GM19438 (cell line): ENCODE measurements at regions not wholly inside any gene's neighbourhood (a gene's known extent, or its start where the extent isn't known, plus 50 kb on each side); places are given as distances from the start of the nearest gene placed in this dataset.

Experiments
- ATAC-seq: cut with Tn5 transposase; IDR thresholded peaks from one replicate; pipeline ENCODE4 v1.9.1; 2021; ENCODE audit warnings: low read depth; ENCODE audit not compliant: unreplicated experiment

DNA sequence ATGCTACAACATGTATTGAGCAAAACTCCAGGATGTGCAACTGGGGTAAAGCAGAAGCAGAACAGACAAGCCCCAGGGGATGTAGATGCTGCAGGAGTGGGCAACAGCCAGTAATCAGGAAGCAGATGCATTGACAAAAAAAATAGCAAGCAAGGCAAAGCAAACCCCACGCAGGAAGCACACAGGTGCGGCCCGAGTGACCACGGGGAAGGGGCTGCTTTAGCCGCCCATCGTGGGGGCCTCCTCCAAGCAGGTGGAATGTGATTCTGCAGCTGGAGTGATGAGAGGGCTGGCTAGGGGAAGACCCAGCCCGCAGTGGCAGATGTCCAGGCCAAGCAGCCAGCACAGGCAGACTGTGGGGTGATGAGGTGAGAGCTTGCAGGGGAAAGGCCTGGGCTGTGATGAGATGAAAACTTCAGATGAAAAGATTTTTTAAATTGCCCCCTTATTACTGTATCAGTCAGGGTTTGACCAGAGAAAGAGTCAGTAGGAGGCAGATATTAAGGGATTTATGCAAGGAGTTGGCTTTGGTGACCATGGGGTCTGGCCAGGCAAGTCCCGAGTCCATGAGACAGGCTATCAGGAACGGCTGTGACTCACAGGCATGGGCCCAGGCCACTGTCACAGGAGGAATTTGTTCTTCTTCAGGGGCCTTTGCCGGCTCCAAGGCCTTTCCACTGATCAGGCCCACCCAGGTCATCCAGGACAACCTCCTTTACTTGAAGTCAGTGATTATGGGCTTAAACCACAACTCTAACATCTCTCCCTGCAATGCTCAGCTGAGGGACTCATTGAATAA, 207.6 kb downstream of the ANKRD60 start:
- no peak for ATAC-seq

DNA sequence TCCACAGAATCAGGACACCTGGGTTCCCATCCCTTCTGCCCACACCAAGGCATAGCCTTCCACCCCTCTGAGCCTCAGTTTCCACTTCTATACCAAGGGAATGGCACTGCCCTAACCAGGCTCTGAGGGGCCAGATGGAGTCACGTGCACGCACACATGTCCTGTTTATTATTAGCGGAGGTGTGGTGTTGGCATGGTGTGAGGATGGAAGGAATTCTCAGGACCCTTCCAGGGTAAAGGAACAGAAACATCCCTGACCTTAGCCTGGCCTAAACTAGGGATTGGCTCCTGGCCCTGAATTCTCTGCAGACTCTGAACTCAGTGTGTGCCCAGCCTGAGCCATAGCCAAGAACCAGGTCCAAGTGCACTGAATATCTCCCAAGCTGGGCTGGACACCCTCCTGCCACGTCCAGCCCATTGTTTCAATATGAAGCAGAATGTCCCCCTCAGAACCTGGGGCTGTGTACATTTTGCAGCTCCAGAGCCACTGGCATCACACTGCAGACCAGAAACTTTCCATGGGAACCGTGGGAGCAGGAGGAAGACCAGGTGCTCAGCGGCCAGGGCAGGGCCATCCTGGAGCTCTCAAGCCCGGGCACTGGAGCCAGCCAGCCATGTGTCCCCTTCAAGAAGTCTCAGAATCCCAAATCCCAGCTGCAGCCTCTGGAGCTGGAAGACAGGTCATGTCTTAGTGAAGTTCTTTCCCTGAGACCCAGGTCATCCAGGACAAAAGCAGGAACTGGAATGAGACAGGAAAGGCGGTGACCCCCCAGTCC, 208.4 kb downstream of the ANKRD60 start:
- no peak for ATAC-seq

GRCh38 chr20:58019027-58019849, 209.2 kb downstream of the ANKRD60 start:
- ATAC-seq, result no peak

GRCh38 chr20:58018590-58018989, 209.9 kb downstream of the ANKRD60 start:
- ATAC-seq, result no peak

DNA sequence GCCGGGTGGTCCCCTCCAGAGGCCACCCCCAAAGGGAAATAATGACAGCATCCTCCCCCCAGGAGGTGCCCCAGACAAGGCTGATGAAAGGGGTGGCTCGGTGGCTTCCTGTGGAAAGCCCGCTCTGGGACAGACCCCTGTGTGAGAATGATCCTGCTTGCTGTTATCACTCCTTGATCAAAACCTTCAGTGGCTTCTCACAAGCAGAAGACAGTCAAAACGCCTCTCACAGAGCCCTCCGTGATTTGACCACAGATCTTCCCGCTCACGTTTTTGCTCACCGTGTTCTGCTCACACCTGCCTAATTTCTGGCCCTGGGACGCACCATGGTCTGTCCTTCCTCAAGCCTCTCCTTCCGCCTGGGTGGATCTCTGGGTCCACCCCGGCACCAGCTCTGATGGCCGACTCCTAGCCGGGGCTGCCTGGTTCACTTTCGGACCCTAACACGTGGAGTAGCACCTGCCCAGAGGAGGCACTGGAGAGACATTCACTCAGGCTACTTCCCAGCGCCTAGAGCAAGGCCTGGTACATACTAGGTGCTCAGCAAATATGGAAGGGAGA, 210.4 kb downstream of the ANKRD60 start:
- no peak for ATAC-seq

- no peak for ATAC-seq
These were observed 211.1 kb downstream of the ANKRD60 start for GRCh38 chr20:58017231-58017969.

DNA sequence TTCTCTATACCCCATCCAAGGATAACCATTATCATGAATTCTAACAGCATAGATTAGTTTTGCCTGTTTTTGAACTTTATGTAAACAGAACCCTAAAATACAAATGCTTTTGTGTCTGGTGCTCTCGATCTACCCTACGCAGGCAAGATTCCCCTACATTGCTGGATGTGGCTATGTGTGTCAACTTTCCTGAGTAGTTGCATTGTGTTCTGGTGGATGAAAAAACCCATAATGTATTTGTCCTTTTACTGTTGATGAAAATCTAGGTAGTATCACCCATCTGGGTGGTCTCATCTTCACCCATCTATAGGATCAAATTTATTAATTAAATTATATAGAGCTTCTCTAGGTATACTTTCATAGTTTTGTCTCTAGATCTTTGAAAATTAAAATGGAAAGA, 211.7 kb downstream of the ANKRD60 start:
- ATAC-seq, result no peak

GRCh38 chr20:58014628-58015315, 213.7 kb downstream of the ANKRD60 start:
- no peak for ATAC-seq

- no peak for ATAC-seq
These were observed 215.5 kb downstream of the ANKRD60 start for GRCh38 chr20:58012731-58013510.

DNA sequence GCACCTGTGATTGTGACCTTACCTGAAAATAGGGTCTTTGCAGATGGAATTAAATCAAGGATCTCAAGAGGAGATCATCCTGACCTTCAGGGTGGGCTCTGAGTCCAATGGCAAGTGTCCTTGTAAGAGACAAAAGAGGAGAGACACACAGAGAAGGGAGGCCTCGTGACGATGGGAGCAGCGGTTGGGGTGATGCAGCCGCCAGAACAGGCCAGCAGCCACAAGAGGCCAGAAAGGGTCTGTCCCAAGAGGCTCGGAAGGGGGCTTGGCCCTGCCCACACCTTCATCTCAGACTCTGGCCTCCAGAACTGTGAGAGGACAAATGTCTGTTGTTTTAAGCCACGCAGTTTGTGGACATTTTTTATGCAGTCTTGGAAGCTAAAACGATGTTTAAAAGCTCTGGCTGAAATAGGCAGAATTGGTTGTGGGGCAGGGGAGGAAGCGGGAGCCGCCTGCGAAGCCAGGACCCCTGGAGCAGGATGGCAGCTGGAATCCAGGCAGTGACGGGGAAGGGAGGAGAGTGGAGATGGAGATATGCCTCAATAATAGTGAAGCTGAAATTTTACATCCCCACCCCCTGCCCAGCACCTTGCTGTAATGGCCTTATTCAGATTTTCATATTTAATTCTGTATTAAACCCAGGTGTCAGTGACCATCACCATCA, 216.4 kb downstream of the ANKRD60 start:
- ATAC-seq, result no peak

DNA sequence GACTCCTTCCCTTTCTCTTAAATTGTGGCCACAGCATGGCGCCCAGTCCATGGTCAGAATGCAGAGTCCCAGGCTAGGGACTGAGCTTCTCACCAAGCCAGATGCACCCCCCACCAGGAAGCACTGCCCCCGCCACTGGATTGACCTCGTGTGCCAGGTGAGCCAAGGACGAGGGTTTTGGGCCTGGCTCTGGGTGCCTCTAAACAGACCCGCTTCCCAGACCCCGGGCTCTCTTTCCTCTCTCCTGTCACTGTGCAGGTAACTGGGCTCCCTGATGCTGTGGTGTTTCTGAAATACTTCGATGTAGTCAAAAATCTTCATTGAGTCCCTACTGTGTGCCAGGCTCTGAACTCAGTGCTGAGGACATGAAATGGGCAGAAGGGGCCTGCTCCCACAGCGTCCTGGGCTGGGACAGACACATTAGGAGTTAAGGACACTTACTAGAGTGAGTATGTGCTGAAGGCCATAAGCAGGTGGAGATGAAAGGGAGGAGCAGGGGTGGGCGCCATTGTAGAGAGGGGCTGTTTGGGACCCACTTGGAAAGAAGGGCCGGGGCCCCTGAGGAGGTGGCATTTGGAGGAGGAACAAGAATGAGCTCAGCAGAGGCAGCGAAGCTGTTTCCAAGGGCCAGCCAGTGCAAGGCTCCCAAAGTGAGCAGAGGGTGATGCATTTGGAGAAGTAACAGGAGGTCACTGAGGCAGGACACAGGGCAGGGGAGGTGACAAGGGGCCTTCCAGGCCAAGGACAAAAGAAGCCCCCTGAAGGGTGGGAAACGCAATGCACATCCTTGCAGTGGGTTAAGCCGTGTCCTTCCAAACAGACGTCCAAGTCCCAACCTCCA, 217.1 kb downstream of the ANKRD60 start:
- no peak for ATAC-seq

- ATAC-seq, result no peak
These were observed 217.8 kb downstream of the ANKRD60 start for GRCh38 chr20:58010666-58011065.

GRCh38 chr20:58010186-58010585, 218.3 kb downstream of the ANKRD60 start:
- no peak for ATAC-seq

DNA sequence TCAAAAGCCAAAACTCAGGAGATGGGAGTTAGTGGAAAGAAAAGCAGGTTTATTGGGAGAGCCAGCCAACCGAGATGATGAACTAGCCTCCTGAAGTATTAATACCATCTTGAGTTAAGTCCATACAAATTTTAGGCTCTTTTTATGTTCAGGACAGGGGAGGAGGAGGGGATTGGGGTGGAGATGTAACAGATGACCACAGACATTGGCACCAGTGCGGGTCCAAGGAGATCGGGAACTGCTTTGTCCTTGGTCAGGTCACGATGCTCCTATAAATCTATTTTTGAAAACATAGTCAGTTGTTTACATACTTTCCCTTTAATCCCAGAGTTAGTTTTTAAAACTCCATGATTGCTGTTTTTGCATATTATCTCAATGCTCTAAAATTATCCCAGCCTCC, 219.6 kb downstream of the ANKRD60 start:
- no peak for ATAC-seq

DNA sequence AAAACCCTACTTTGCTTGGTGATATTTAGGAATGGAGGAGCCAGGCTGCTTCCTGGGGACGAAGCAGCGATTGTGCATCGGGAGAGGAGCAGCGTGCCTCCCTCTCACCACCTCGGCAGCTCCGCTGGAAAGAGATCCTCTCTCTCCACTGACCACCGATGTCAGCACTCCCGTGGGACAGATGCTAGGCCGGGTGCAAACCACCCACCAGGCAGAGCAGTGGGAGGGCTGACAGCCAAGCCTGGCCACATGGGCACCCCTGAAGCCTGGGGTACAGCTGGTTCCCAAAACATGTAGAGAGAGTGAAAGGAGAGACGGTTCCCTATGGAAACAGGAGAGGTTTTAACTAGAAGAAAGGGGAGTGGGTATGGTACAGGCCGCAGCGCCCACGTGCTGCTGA, 220.0 kb downstream of the ANKRD60 start:
- no peak for ATAC-seq

- ATAC-seq, result no peak
These were observed 220.5 kb downstream of the ANKRD60 start for GRCh38 chr20:58007947-58008346.
